Sigmoid colon (tissue), 4 donors: ENCODE measurements at regions not wholly inside any gene's neighbourhood (a gene's known extent, or its start where the extent isn't known, plus 50 kb on each side); places are given as distances from the start of the nearest gene placed in this dataset.

Source experiments
- EP300 ChIP-seq, 4 donors: sonication (generic); formaldehyde crosslinking; IDR thresholded peaks; one replicate each; pipeline ENCODE4 v1.6.1; 2017; ENCODE audit warnings: antibody characterized with exemption in 4 of 4
- POLR2A ChIP-seq, 2 donors: fragments of 450-650 bp; IDR thresholded peaks; one replicate each; pipeline ENCODE4 v1.6.1; 2016; ENCODE audit warnings: antibody characterized with exemption in 2 of 2, mild to moderate bottlenecking in 2 of 2, moderate library complexity in 2 of 2
- POLR2AphosphoS5 ChIP-seq, 4 donors: sonication (generic); formaldehyde crosslinking; IDR thresholded peaks; one replicate each; pipeline ENCODE4 v1.6.1; 2017; ENCODE audit warnings: antibody characterized with exemption in 4 of 4
- TF ChIP-seq, protein P1 (sequence below), 4 experiments: fragments of 450-650 bp in 3 of 4; fragments of 200-600 bp in 1 of 4; IDR thresholded peaks; one replicate each; pipeline ENCODE4 v1.5.1; 2016 to 2019; ENCODE audit warnings: antibody characterized with exemption in 4 of 4, mild to moderate bottlenecking in 3 of 4, moderate library complexity in 2 of 4

DNA sequence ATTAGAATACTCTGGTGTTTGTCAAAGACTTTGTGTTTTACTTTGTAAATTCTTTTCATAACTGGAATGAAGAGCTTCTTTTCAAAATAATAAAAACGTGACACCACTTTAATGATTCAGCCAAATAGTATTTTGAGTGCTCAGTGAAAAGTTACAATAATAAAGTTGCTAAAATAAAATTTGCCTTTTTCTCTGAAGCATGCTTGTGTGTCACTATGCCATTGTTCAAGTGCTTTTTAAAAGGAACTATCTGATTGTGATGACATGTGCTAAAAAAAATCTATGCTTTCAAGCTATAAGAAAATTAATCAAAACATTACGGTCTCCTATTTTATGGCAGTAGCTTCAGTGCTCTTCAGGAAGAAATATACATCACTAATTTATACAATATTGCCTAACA is 1290.5 kb upstream of the B3GALT2 start:
- TF ChIP-seq, protein P1, sequence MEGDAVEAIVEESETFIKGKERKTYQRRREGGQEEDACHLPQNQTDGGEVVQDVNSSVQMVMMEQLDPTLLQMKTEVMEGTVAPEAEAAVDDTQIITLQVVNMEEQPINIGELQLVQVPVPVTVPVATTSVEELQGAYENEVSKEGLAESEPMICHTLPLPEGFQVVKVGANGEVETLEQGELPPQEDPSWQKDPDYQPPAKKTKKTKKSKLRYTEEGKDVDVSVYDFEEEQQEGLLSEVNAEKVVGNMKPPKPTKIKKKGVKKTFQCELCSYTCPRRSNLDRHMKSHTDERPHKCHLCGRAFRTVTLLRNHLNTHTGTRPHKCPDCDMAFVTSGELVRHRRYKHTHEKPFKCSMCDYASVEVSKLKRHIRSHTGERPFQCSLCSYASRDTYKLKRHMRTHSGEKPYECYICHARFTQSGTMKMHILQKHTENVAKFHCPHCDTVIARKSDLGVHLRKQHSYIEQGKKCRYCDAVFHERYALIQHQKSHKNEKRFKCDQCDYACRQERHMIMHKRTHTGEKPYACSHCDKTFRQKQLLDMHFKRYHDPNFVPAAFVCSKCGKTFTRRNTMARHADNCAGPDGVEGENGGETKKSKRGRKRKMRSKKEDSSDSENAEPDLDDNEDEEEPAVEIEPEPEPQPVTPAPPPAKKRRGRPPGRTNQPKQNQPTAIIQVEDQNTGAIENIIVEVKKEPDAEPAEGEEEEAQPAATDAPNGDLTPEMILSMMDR (IDR thresholded peaks at IDR 0.05): no peak
- no peak for TF ChIP-seq POLR2AphosphoS5 (IDR thresholded peaks at IDR 0.05)
- no peak for TF ChIP-seq POLR2A (IDR thresholded peaks at IDR 0.05)
- TF ChIP-seq EP300 (IDR thresholded peaks at IDR 0.05): no peak
